22Rv1 (cell line): ENCODE measurements at regions not wholly inside any gene's neighbourhood (a gene's known extent, or its start where the extent isn't known, plus 50 kb on each side); places are given as distances from the start of the nearest gene placed in this dataset.

Experiments used
- ZFX ChIP-seq: fragments of 450-650 bp; IDR thresholded peaks from 2 replicates; pipeline ENCODE4 v1.6.1; 2017; ENCODE audit warnings: antibody characterized with exemption, borderline replicate concordance
- TF ChIP-seq, protein P1 (sequence below): fragments of 450-650 bp; IDR thresholded peaks from 2 replicates; pipeline ENCODE4 v1.5.1; 2017; ENCODE audit warnings: mild to moderate bottlenecking

DNA sequence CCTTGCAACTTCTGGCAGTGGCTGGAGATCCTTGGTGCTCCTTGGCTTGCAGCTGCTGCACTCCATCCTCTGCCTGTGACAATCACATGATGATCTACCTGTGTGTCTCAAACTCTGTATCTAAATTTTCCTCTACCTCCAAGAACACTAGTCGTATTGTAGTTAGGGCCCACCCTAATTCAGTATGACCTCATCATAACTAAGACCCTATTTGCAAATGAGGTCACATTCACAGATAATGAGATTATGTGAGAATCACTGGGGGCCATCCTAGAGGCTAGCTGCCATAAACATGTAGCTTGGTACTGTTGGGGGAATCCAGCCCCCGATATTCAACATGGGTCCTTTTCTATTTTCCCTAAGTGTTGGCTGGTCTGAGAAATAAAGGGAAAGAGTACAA, 183.0 kb upstream of the SMLR1 start:
- TF ChIP-seq, protein P1, sequence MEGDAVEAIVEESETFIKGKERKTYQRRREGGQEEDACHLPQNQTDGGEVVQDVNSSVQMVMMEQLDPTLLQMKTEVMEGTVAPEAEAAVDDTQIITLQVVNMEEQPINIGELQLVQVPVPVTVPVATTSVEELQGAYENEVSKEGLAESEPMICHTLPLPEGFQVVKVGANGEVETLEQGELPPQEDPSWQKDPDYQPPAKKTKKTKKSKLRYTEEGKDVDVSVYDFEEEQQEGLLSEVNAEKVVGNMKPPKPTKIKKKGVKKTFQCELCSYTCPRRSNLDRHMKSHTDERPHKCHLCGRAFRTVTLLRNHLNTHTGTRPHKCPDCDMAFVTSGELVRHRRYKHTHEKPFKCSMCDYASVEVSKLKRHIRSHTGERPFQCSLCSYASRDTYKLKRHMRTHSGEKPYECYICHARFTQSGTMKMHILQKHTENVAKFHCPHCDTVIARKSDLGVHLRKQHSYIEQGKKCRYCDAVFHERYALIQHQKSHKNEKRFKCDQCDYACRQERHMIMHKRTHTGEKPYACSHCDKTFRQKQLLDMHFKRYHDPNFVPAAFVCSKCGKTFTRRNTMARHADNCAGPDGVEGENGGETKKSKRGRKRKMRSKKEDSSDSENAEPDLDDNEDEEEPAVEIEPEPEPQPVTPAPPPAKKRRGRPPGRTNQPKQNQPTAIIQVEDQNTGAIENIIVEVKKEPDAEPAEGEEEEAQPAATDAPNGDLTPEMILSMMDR, result no peak
- TF ChIP-seq ZFX, result no peak
